ENCODE measurements at regions not wholly inside any gene's neighbourhood (a gene's known extent, or its start where the extent isn't known, plus 50 kb on each side); places are given as distances from the start of the nearest gene placed in this dataset.
"Not testable (repeated sequence)": the region's sequence is repeated elsewhere in the genome, so short reads cannot be mapped to it uniquely, and the experiment has no call there.

DNA sequence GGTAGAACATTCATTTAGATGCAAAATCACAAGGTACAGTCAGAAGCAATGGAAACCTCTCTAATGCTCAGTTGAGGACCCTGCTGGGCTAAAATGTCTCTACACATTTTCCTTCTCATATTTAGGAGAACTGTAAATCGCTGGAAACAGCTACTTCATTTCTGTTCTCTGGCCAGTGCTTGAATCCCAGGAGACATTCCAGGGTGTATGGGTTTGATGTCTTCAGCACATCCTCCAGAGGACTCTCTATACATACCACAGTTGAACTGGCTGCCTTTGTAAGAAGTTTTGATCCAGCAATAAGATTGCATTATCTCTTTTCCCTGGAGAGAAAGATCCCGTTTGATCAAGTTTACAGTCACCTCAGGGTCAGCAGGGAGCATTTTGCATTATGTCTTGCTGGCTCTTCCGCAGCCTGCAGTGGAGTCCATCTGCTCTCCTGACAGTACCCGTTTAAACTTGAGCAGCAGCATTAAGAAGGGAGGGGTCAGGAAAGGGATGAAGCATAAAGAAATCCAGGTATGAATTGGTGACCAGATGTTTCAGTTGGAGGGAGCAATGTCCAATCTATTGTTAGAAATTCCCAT lies 676.0 kb downstream of the EPHA3 start:
- DNase-seq: no peak

DNA sequence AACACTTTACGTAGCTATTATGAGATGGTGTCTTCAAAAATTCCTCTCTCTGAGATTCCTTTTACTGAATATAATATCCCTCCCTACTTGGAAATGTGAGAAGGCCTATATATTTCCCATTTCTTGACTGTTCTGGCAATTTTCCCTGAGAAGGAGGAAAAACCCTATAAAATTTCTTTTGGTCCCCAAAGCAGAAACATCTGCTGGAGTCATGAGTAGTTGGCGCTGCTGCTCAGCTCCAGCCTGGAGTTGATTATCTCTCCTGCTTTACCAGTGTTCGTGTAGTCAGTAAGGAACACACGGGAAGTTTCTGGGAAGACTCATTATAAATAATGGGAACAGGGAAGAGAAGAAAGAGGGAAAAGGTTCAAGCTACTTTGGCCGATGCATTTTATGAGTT lies 680.1 kb downstream of the EPHA3 start:
- DNase-seq: no peak

DNA sequence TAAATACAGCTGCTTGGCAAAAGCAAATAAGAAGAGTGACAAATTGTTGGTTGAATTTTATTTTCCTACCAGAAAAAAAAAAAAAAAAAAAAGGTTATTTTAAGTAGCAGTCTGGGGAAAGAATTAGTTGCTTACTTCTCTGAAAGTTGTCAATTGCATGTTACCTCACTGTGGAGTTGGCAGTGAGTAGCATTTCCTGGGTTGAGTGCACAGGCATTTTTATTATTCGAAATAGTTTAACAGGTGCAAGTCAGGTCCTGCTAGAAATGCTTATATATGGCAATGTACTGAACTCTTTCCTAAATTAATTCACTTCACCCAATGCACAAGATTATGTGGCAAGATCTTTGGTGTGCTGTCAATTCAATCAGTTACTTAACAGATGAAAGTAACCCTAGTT lies 680.6 kb downstream of the EPHA3 start:
- DNase-seq: no peak

DNA sequence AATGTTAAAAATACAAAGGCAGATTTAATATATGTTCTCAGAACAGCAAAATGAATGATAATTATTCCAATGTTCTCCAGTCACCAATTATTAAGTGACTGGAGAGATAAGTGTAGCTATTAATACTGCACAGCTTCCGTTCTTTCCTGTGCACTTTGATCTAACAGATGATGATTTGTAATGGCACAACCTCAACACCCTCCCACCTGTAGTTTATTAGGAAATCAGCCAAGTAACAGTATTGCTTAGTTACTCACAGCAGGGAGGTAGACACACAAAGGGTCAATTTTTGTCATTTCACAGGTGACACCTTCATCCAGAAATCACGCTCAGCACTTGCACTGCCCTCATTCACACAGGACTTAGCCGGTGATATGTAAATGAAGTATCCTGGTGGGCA lies 688.1 kb downstream of the EPHA3 start:
- no peak for DNase-seq

DNA sequence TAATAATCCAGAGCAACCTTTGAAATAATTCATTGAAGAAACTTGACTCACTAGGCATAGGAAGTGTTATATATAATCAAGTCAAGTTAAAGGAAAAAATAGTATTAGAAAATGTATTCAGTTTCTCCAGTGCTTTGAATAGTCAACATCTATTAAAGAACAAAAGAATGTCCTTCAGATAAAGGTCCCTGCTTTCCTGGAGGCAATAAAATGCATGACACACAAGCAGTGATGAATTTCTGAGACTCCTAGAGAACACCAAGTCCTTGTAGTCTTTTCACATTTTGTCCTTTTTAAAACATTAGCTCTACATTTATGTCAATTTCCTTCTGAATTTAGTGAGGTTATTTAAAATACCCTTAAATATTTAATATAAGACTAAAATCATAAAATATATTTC lies 695.5 kb downstream of the EPHA3 start:
- no peak for DNase-seq

DNA sequence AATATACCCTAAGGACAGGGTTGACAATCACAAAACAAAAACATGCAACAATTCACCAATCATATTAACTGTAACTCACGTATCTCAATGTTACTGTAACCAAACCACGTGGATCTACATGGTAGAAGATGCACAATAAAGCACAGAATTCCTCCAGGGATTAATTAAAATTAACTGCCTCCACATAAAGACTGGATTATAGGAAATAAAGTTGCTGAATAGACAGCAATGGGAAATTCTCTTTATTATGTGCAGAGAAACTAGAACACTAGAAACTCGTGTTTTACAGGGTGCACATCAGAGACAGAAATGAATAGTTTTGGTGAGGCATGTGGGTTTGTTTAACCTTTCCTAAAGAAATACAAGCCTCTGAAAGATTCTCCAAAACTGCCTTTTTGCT lies 696.3 kb downstream of the EPHA3 start:
- DNase-seq: no peak

DNA sequence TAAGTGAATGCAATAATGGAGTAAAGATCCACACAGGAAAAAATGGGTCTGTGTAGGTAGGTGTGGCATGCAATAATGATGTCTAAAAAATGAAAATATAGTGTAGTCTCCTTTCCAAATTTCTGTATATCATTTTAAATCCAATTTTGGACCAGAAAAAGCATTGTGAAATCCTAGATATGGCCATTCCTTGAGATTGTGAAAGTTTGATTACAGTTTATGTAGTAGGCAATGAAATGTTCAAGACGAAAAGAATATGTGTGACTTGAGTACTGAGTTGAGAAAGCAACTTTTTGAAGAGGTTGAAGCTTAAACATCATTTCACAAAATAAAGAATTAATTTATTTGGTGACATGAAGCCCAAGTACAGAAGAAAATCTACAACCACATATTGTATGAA lies 698.7 kb downstream of the EPHA3 start:
- DNase-seq: no peak

DNA sequence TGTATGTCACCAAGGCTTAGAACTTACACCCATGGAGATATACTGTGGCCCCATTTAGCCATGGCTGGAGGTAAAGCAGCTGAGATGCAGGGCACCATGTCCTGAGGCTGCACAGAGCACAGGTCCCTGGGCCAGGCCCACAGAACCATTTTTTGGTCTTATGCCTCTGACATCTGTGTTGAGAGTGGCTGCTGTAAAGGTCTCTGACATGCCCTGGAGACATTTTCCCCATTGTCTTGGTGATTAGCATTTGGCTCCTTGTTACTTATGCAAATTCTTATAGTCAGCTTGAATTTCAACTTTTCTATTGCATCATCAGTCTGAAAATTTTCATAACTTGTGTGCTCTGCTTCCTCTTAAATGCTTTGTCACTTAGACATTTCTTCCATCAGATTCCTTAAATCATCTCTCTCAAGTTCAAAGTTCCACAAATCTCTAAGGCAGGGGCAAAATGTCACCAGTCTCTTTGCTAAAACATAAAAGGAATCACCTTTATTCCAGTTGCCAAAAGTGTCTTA lies 701.3 kb downstream of the EPHA3 start:
- DNase-seq: no peak

DNA sequence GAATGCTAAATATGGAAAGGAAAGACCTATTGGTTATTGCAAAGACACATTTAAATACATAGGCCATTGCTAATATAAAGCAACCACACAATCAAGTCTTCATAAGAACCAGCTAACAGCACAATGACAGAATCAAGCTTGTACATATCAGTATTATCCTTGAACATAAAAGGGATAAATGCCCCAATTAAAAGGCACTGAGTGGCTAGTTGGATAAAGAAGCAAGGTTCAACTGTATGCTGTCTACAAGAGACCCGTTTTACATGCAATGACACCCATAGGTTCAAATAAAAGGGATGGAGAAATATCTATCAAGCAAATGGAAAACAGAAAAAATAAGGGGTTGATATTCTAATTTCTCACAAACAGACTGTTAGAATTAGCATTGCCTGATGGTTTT lies 706.1 kb downstream of the EPHA3 start:
- no peak for DNase-seq

DNA sequence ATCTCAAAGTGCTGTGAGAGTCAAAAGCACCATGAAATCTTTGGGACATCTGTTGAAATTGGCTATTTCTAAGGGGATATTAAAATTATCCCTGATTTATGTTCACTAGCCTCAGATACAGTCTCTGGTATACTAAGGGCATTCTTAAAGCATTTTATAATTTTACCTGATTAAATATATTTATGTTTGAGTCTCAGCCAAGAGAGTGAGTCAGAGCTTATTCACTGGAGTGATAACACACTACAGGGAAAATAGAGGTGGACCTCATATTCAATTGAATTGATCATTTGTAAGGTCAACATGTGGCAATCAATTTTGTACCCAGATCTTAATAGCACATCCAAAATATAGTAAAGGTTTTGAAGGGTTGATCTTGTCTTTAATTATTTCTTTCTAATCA lies 733.6 kb downstream of the EPHA3 start:
- no peak for DNase-seq

DNA sequence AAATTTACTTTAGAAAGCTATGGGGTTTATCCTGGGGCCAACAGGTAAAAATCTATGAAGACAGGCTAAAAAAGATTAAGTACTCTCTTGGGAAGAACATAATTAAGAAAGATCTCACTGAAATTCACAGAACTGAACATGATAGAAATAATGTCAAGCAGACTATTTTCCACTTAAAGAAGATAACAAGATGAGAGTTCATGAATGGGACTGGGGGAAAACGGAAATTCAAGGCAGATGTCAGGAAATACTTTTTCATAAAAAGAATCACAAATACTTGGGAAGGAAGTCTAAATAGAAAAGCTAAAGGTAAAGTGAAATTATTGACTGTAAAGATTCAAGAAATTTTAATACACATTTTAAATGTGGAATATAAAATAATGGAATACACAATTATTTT lies 737.6 kb downstream of the EPHA3 start:
- DNase-seq: no peak

DNA sequence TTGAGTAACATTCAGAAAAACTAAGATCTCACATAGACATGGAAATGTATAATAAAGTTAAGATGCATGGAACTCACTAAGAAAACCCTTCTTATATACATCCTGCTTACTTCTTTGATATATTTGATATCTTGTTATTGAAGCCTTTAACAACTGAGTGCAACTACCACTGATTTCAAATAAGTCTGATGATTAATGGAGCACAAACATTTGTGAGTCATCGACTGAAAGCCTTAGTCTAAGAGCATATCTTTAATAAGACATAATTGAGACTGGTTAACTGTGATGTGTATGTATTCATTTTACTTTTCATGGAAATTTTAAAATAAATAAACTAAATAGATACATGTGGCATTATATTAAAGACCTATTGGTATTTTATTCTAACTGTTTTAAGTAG lies 740.5 kb downstream of the EPHA3 start:
- DNase-seq: no peak

DNA sequence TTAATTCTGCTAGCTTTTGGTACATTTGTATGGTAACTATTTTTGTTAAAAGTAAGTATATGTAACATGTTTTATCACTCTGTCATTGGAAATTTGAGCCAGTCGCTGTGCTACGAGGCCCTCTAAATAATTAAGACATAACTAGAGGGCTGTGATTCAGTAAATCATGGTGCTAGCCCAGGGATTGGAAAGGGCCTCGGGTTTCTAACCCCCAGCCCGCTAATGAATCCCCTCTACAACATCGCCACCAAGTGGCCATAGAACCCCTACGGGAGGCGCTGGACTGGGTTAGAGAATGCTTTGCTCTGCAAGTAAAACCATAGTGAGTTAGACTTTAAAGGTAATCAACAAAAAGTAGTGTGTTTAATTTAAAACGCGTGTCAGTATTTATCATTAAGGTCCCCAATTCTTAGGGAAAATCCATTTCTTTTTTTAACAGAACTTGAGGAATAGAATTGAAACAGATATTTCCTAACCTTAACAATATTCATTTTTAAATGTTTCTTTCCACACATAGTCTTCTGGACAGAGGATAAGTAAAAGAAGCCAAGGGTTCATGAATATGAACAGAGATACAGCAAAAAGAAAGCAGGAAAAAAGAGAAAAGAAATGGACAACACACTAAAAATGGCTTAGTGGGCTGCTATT lies 744.7 kb downstream of the EPHA3 start:
- DNase-seq: no peak

DNA sequence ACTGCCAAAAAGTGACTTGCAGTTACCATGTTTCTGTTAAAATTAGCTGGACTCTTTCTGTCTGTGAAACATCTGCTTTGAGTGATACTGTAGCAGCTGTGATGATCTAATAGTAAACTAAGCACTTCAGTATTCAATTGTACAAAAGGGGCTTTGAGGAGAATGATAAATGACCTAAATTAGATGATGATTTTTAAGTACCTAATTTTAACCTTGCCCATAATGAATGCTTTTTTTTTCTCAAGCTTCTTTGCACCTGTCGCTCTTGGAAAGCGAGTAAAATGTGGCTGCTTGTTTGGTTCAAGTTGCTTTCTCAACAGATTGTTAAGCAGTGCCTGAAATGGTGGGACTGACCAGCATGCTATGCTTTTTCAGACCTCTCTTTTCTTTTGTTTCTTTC lies 752.3 kb downstream of the EPHA3 start:
- DNase-seq: no peak

DNA sequence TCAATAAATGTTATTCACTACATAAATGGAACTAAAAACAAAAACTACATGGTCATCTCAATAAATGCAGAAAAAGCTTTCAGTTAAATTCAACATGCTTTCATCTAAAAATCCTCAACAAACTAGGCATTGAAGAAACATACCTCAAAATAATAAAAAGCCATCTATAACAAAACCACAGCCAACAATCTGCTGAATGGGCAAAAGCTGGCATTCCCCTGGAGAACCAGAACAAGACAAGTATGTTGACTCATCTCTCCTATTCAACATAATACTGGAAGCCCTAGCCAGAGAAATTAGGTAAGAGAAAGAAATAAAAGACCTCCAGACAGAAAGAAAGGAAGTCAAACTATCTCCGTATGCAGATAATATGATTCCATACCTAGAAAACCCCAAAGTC lies 759.9 kb downstream of the EPHA3 start:
- DNase-seq: no peak

DNA sequence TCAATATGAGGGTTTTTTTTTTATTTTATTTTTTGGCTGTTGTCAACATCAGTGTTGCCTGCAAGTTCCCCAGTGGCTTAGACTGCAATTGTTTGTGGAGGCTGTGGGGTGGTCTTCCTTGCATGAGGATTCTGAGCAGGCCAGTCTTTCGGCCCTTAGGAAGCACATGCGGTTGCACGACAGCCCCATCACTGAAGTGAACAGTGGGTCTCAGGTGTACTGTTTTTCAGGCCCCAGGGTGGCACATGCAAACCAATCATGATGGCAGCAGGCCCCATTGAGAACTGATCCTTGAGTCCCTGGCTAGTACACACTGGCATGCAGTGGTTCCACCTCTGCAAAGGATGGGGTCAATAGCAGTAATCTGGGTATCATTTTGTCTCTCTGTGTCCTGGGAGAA lies 768.7 kb downstream of the EPHA3 start:
- DNase-seq: no peak

DNA sequence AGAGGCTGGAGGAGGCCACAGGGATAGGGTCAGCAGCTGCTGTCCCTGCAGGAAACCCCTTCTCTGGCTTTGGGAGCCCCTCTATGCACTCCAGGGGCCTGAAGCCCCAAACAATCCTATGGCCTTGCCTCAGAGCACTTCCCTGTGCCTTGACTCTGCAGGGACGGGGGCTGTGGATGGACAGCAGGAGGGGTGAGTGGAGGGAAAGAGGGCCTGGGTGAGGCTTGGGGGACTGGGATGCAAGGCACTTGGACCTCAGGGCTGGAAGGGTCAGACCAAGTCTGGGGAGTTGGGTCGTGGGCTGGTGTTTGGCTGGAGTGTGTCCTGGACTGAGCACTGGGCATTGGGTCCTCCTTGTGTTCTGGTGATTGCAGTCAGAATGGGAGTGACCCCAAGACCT lies 769.8 kb downstream of the EPHA3 start:
- DNase-seq: no peak

DNA sequence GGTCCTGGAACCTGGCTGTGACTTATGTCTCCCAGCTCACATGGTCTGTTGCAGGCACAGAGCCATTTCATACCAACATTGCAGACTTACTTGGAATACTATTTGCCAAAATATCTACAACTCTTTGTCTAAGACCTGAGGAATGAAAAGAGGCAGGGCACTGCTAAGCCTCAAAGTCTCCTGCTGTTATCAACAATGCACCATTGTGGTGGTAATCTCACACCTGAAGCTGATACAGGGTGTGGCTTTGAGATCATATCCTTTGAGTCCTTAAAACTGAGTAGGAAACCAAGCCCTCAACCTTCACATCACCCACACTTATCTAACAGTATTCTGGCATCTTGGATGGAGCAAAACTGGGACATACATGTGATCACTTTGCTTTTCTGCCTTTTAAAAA lies 782.0 kb downstream of the EPHA3 start:
- no peak for DNase-seq

DNA sequence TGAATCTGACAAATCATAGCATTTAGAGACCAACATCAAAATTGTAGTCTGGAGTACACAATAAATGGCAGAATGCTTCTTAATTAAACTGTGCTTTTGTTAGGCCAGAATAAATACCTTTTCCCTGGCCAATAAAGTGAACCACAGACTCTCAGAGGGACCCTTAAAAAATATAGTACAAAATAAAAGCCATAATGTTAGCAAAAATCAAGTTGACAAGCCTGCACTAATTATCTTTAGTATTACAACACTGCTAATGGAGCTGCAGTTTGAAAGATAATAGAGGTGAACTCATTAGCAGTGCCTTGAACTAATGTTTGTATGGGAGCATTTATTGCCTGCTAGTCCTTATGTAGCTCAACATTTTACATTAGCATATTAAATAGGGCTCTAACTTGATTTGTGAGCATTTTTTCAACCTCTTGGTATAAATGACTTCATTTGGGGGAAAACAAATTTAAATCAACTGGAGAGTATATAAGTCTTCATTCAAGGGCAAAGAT lies 801.3 kb downstream of the EPHA3 start:
- no peak for DNase-seq

DNA sequence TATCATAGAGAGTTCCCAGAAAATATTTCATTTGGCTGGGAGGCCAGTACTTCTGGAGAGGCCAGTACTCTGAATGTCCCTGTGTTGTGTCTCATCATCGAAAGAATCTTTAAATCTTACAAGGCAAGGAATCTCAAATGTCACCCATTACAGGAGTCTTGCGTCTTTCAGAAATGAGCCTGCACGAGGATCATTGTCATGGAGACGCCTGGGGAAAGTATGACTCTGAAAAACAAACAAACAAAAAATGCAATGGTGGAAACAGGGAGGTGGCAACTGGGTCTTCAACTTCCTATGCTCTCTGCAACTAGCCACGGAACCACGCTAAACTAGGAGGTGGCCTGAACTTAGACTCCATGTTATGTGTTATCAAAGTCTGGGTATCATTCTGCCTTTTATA lies 804.6 kb downstream of the EPHA3 start:
- no peak for DNase-seq

DNA sequence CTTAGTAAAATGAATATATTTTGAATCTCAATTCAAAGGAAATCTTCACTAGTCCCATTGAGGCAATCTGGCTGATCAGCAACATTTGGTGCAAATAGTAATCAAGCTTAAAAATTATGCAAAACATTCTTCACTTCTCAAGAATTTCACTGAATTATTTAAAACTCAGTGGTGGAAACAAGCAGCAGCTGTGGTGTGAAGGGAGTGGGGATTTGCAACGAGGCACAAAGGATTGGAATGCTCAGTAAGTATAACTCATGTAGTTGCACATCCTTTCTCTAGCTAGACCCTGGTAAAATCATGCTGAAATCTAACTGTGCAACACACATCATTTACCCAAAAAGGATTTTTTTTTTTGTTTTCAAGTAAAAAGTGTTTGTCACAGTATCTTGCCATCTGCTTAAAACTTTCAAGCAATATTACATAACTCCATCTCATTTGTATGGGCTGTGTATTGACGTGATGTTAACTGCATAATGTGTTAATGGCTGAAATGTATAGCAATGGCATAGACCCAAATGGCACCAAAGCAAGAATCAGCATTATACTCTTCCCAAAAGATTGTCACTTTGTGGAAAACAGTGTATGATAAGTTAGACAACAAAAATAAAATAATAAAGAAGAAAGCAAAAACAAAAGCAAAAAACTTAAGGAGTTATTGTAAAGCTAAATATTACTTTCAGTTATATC lies 816.6 kb downstream of the EPHA3 start:
- DNase-seq: no peak

DNA sequence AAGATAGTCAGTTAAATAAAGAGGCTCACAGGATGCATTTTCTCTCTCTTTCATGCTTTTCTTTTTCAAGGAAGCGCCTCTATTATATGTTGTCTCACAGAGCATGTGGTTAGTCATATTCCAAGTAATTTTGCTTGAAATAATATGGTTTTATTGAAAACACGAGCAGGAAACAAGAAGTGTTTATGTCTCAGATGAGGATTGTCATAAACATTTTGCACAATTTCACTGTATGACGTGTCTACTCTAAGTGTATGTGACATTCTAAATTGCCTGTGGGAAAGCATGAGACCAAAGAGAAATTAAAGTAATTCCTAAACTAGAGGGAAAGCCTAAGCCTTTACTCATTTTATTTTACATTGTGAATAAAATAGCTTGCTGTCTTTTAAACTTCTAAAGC lies 818.6 kb downstream of the EPHA3 start:
- DNase-seq: no peak

DNA sequence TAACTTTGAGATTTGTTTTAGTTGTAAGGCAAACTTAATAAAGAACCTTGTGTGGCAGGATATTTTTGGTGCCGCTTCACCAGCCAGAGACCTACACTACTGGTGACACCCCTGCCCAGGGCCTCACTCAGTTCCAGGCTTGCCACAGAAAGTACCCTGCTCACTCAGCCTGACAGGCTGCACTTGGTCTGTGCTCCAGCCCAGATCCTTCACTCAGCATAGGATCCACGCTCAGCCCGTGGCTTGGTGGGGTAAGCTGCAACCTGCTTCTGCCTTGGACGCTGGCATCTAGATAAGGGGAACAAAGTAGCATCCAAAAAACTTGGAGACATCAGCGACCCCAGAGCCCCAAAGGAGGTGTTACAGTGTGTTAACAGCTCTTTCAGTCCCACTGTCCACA lies 825.5 kb downstream of the EPHA3 start:
- DNase-seq: no peak

DNA sequence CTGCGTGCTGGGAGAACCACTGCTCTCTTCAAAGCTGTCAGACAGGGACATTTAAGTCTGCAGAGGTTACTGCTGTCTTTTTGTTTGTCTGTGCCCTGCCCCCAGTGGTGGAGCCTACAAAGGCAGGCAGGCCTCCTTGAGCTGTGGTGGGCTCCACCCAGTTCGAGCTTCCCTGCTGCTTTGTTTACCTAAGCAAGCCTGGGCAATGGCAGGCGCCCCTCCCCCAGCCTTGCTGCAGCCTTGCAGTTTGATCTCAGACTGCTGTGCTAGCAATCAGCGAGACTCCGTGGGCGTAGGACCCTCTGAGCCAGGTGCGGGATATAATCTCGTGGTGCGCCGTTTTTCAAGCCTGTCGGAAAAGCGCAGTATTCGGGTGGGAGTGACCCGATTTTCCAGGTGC lies 837.0 kb downstream of the EPHA3 start:
- not testable (repeated sequence) for DNase-seq

All from GOT3 (cell line).